ENCODE measurements at regions not wholly inside any gene's neighbourhood (a gene's known extent, or its start where the extent isn't known, plus 50 kb on each side); places are given as distances from the start of the nearest gene placed in this dataset.

GRCh38 chr1:178580876-178581275 is 68.0 kb downstream of the TEX35 start (continued):
- TF ChIP-seq HNF4G (IDR thresholded peaks at IDR 0.05) (no peak), YY1 (IDR thresholded peaks at IDR 0.05) (no peak), CTCF (IDR thresholded peaks at IDR 0.05; ENCODE audit: low read depth, low read length, missing input control) (no peak), EGR1 (IDR thresholded peaks at IDR 0.05; ENCODE audit: low read depth in 2 of 2) (no peak), REST (IDR thresholded peaks at IDR 0.05) (no peak), NR2F2 (IDR thresholded peaks at IDR 0.05) (no peak), FOXA1 (IDR thresholded peaks at IDR 0.05) (no peak)

DNA sequence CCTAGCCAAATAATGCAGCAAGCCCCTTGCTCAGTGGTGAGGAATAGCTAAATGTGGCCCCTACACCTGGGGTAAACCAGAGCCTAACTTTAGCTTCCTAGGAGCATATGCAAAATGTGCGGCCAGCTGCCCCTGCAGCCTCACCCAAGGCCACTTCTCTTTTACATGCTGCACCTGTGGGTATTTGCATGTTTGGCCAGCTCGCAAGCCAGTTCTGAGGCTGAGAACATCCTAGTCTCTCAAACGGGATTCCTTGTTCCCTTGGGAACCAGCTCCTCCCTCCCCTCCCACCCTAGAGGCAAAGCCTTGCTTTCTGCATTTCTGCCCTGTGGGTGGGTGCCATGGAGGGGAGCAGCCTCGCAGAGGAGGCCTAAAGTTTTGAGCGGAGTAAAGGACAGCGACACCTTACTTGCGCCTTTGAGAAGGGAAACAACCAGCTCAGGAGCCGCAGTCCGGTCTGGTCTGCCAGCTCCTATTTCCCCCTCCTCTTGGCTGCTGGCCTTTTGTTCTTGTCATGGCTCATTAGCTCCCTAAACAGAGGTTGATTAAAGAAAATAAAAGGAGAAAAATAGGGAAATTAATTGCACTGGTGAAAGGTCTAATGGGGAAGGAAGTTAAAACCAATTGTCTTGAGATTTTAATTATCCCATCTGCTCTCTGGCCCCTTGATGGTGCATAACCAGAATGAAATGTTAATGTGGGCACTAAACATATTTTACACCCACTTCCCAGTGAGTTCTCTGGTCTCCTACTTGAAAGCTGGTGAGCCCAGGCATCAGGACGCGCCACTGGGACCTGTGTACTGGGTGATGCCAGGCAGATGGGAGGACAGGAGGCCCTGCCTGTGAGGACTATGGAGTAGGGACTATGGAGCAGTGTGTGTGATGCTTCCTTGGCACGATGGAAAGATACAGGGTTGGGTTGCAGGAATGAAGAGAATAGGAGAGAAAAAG is 68.7 kb downstream of the TEX35 start:
- no peak for DNase-seq (ENCODE audit: low spot score)

GRCh38 chr1:178587096-178587495 is 74.2 kb downstream of the TEX35 start:
- no peak for DNase-seq (ENCODE audit: low spot score)
- no peaks in the 10 kb centered on the region for H3K9me3 ChIP-seq (ENCODE audit: control insufficient read depth in 4 of 4, low read length in 3 of 4)
- no peak overlapping the region for H3K27ac ChIP-seq (ENCODE audit: low read depth in 1 of 2, low read length in 2 of 2)
- no peak overlapping the region for H3K9ac ChIP-seq (ENCODE audit: low read depth in 1 of 2, low read length in 2 of 2)
- H3K4me1 ChIP-seq (ENCODE audit: control insufficient read depth in 4 of 4, insufficient read depth in 4 of 4, low read length in 3 of 4), result no peaks in the 10 kb centered on the region
- WGBS, result 97% methylated on average over 5 of the region's 5 CpGs
- H3K36me3 ChIP-seq (ENCODE audit: control insufficient read depth in 4 of 4, insufficient read depth in 3 of 4, low read depth in 1 of 4, low read length in 3 of 4), result no peaks in the 10 kb centered on the region
- no peaks in the 10 kb centered on the region for H3K27me3 ChIP-seq (ENCODE audit: control insufficient read depth in 4 of 4, insufficient read depth in 4 of 4, low read length in 3 of 4)
- no peak for TF ChIP-seq EGR1 (IDR thresholded peaks at IDR 0.05; ENCODE audit: low read depth in 2 of 2)
- no peak for TF ChIP-seq REST (IDR thresholded peaks at IDR 0.05)
- no peak for TF ChIP-seq CTCF (IDR thresholded peaks at IDR 0.05; ENCODE audit: low read depth, low read length, missing input control)
- no peak for TF ChIP-seq HNF4A (conservative IDR thresholded peaks at IDR 0.05)
- TF ChIP-seq FOXA2 (IDR thresholded peaks at IDR 0.05), result no peak
- TF ChIP-seq YY1 (IDR thresholded peaks at IDR 0.05), result no peak
- no peak overlapping the region for H3K4me3 ChIP-seq (ENCODE audit: low read depth in 1 of 3, low read length in 3 of 3)

More for the DNA sequence above, 68.7 kb downstream of the TEX35 start:
- no peak overlapping the region for H3K9ac ChIP-seq (ENCODE audit: low read depth in 1 of 2, low read length in 2 of 2)
- no peaks in the 10 kb centered on the region for H3K9me3 ChIP-seq (ENCODE audit: control insufficient read depth in 4 of 4, low read length in 3 of 4)
- no peak overlapping the region for H3K27ac ChIP-seq (ENCODE audit: low read depth in 1 of 2, low read length in 2 of 2)
- WGBS, result 86% methylated on average over 12 of the region's 12 CpGs
- H3K4me3 ChIP-seq (ENCODE audit: low read depth in 1 of 3, low read length in 3 of 3), result no peak overlapping the region
- TF ChIP-seq TAF1 (conservative IDR thresholded peaks at IDR 0.05) (no peak), YY1 (IDR thresholded peaks at IDR 0.05) (no peak), JUND (IDR thresholded peaks at IDR 0.05) (no peak), FOXA1 (IDR thresholded peaks at IDR 0.05) (no peak), MAX (IDR thresholded peaks at IDR 0.05) (no peak), SP1 (IDR thresholded peaks at IDR 0.05) (no peak), EGR1 (IDR thresholded peaks at IDR 0.05; ENCODE audit: low read depth in 2 of 2) (no peak), FOXA2 (IDR thresholded peaks at IDR 0.05) (no peak)
- H3K4me1 ChIP-seq (ENCODE audit: control insufficient read depth in 4 of 4, insufficient read depth in 4 of 4, low read length in 3 of 4), result no peaks in the 10 kb centered on the region
- no peaks in the 10 kb centered on the region for H3K27me3 ChIP-seq (ENCODE audit: control insufficient read depth in 4 of 4, insufficient read depth in 4 of 4, low read length in 3 of 4)
- no peaks in the 10 kb centered on the region for H3K36me3 ChIP-seq (ENCODE audit: control insufficient read depth in 4 of 4, insufficient read depth in 3 of 4, low read depth in 1 of 4, low read length in 3 of 4)
